GM15510 (cell line): ENCODE measurements at regions not wholly inside any gene's neighbourhood (a gene's known extent, or its start where the extent isn't known, plus 50 kb on each side); places are given as distances from the start of the nearest gene placed in this dataset.
A peak's percentile ranks its signal among the peaks of the same experiment; 100 is the strongest.

Experiments
- POLR2A ChIP-seq: IDR thresholded peaks from 3 replicates; pipeline ENCODE4 v1.6.1; 2011; ENCODE audit warnings: borderline replicate concordance; ENCODE audit not compliant: insufficient read length; ENCODE audit errors: extremely low read depth

GRCh38 chr2:181310967-181311366, 146.2 kb upstream of the ITGA4 start:
- no peak for TF ChIP-seq POLR2A

GRCh38 chr2:181311837-181312236, 145.3 kb upstream of the ITGA4 start:
- TF ChIP-seq POLR2A = peak; percentile 35

DNA sequence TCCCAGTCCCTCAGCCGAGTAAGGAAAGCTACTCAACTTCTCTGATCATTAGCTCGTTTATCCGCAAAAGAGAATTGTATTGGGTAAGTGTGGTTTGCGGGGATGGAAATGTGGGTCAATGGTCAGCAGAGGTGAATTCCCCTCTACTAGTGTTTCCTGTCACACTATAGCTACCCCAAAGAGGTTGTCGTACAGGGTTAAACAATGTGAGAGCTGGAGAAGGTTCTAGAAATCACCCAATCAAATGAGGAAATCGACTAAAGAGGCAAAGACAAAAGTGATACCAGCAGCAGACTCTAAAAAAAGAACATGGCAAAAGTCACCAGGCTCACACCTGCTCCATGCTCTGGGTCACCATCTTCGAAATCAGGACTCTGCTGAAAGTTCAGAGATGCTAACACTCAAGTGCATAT, 144.7 kb upstream of the ITGA4 start:
- TF ChIP-seq POLR2A = no peak

DNA sequence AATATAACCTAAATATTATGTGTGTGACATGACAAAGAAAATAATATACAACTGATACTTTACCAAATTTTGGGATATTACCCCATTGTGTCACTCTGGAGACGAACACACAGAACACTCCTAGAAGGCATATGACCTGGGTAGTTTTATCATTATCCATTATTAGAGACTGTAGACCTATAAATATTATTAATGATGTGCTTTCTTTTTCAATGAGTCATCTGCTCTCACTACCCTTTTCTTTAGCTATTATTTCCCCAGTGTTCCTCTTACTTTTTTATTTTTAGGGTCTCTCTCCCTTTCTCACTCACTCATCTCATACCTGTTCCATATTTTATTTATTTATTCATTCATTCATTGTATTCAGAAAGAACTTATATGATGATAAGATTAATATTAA, 143.3 kb upstream of the ITGA4 start:
- no peak for TF ChIP-seq POLR2A

- no peak for TF ChIP-seq POLR2A
Observed at GRCh38 chr2:181314551-181314950, 142.6 kb upstream of the ITGA4 start.

GRCh38 chr2:181317511-181317910, 139.7 kb upstream of the ITGA4 start:
- no peak for TF ChIP-seq POLR2A

DNA sequence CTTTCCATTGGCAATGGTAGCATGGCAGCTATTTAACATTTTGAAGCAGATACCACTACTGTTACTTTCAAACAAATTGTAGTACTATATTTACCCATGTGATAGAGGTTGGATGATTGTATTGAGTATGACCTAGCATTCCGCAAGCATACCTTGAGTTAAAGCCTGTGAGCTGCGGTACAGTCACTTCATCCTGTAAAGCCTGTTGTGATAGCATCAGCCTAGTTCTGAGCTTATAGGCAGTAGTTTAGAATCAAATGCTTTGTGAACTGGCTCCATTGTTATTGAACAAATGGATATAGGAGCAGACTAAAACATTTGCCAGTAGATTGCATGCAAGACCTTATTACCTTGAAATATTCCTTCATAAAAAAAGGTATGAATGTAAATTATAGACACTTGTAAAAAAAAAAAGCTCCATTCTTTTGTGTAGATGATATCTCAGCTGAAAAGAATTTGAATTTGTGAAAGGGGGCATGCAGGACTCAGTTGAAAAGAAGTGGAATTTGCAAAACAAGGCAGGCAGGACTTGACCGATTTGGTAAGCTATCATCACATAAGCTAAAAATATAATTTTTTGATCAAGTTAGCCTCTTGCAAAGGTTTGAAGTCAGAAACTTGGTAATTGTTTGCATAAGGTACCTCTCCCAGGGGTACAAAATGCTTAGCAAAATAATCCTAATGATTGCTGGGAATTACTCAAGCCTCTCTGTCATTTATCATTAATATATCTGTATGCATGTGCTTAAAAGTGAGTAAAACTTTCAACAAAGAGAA, 138.5 kb upstream of the ITGA4 start:
- no peak for TF ChIP-seq POLR2A

GRCh38 chr2:181319286-181319685, 137.9 kb upstream of the ITGA4 start:
- no peak for TF ChIP-seq POLR2A

DNA sequence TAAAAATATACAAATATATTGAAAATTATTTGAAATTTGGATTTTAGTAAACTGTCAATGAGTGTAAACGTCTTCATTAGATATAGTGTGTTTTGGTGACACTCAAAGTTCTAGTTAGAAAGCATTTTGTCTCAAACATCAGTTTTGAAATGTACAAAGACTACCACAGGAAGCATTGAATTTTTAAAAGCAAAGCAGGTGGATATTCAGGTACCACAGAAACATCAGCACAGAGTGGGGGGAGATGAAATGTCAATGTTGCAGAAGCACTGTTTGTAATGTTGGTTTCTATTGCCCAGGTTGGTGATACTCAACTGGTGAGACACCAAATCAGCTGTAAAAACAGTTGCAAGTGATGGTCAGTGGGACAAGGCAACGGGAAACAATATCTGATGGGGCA, 136.5 kb upstream of the ITGA4 start:
- TF ChIP-seq POLR2A = no peak

GRCh38 chr2:181324912-181325311, 132.3 kb upstream of the ITGA4 start:
- TF ChIP-seq POLR2A = no peak

DNA sequence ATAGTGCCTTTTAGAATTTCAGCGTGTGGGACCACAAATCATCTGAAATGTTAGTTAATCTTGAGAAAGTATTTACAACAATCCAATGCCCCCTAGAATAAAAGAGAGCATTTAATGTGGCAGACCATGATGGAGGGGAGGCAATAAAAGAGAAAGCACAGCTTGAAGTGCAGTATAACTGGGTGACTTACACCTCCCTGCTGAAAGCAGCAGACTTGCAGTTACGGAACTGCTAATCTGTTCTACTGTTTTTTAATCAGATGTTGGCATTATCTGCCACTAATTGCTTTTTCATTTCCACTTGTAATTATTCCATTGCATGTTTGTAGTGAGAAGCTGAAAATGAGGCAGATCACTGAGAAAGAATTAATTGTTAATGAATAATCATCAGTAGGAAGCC, 130.5 kb upstream of the ITGA4 start:
- no peak for TF ChIP-seq POLR2A

- no peak for TF ChIP-seq POLR2A
Observed at GRCh38 chr2:181330286-181330685, 126.9 kb upstream of the ITGA4 start.

- TF ChIP-seq POLR2A = no peak
Observed at GRCh38 chr2:181332044-181332605, 125.1 kb upstream of the ITGA4 start.

GRCh38 chr2:181334158-181334826, 122.9 kb upstream of the ITGA4 start:
- no peak for TF ChIP-seq POLR2A

GRCh38 chr2:181340891-181341290, 116.3 kb upstream of the ITGA4 start:
- TF ChIP-seq POLR2A = no peak
